H1 (cell line): ENCODE measurements at regions not wholly inside any gene's neighbourhood (a gene's known extent, or its start where the extent isn't known, plus 50 kb on each side); places are given as distances from the start of the nearest gene placed in this dataset.

Experiments used
- CTCF ChIA-PET: fragments of 300-600 bp; sonication (Branson Sonifier 250); formaldehyde crosslinking; loops from one replicate; lab custom pipeline; 2021; ENCODE audit not compliant: partially characterized antibody; lab: Charles Lee
- POLR2A ChIA-PET: fragments of 300-600 bp; sonication (Branson Sonifier 250); formaldehyde crosslinking; loops from one replicate; lab custom pipeline; 2021; ENCODE audit warnings: inconsistent platforms; ENCODE audit not compliant: partially characterized antibody; lab: Charles Lee
- DNase-seq, 2 experiments: peaks; one replicate each; pipeline versions ENCODE4 v3.0.0 to v3.0.0-alpha.2; 2010 to 2022; ENCODE audit warnings: low spot score in 2 of 2, low read depth in 1 of 2, mixed read lengths in 1 of 2
- FAIRE-seq: peaks from 2 replicates; lab custom pipeline; 2011; peaks lifted over from hg19 to GRCh38; lab: Jason Lieb, UNC
- H2AFZ ChIP-seq: 2 replicates; pipeline ENCODE4 v1.8.1; 2012; ENCODE audit warnings: low read length, inconsistent platforms
- H2AK5ac ChIP-seq: 2 replicates; pipeline ENCODE4 v1.6.1; 2013; ENCODE audit warnings: low read depth, low read length
- H2BK120ac ChIP-seq: replicated peaks from 2 replicates; pipeline ENCODE3; 2013; ENCODE audit warnings: low read depth, low read length, inconsistent platforms
- H2BK12ac ChIP-seq: 2 replicates; pipeline ENCODE4 v1.6.1; 2013; ENCODE audit warnings: low read depth, low read length
- H2BK15ac ChIP-seq: 2 replicates; pipeline ENCODE4 v1.6.1; 2013; ENCODE audit warnings: low read length
- H2BK20ac ChIP-seq: 2 replicates; pipeline ENCODE4 v1.6.1; 2013; ENCODE audit warnings: low read length
- H2BK5ac ChIP-seq: 2 replicates; pipeline ENCODE4 v1.6.1; 2013; ENCODE audit warnings: low read depth, low read length
- H3K14ac ChIP-seq: 2 replicates; pipeline ENCODE4 v1.6.1; 2013; ENCODE audit warnings: inconsistent platforms; ENCODE audit not compliant: insufficient read length
- H3K18ac ChIP-seq: 2 replicates; pipeline ENCODE4 v1.6.1; 2013; ENCODE audit warnings: low read length; ENCODE audit errors: extremely low read depth
- H3K23ac ChIP-seq: 2 replicates; pipeline ENCODE4 v1.6.1; 2013; ENCODE audit warnings: inconsistent platforms; ENCODE audit not compliant: insufficient read length
- H3K23me2 ChIP-seq: 2 replicates; pipeline ENCODE4 v1.6.1; 2013; ENCODE audit warnings: low read depth, low read length
- H3K27ac ChIP-seq: 2 replicates; pipeline ENCODE4 v1.6.1; 2011; ENCODE audit warnings: low read depth, low read length, inconsistent platforms
- H3K27me3 ChIP-seq, 4 experiments: replicated peaks in 1 of 4; 1 replicate in 1 of 4; 2 replicates in 3 of 4; pipeline versions ENCODE4 v1.6.1 to v1.8.1; 2011 to 2013; ENCODE audit warnings: low read length in 3 of 4, mild to moderate bottlenecking in 3 of 4, inconsistent platforms in 2 of 4, mixed read lengths in 2 of 4, moderate library complexity in 1 of 4; ENCODE audit not compliant: control insufficient read depth in 3 of 4, insufficient read depth in 3 of 4; ENCODE audit errors: extremely low read depth in 1 of 4
- H3K36me3 ChIP-seq, 4 experiments: 2 replicates each; pipeline versions ENCODE4 v1.6.1 to v1.8.1; 2011 to 2013; ENCODE audit warnings: mild to moderate bottlenecking in 4 of 4, low read length in 3 of 4, moderate library complexity in 2 of 4, control low read depth in 1 of 4, inconsistent platforms in 1 of 4; ENCODE audit not compliant: insufficient read depth in 4 of 4, control insufficient read depth in 2 of 4
- H3K4ac ChIP-seq: replicated peaks from 2 replicates; pipeline ENCODE3; 2013; ENCODE audit warnings: low read length, low read depth, mixed read lengths, inconsistent platforms; ENCODE audit not compliant: insufficient read length
- H3K4me1 ChIP-seq, 4 experiments: replicated peaks in 1 of 4; 1 replicate in 1 of 4; 2 replicates in 3 of 4; pipeline versions ENCODE4 v1.6.1 to v1.8.1; 2011 to 2013; ENCODE audit warnings: low read length in 3 of 4, inconsistent platforms in 2 of 4, mixed read lengths in 1 of 4; ENCODE audit not compliant: insufficient read depth in 4 of 4, control insufficient read depth in 3 of 4
- H3K4me2 ChIP-seq, 2 experiments: 2 replicates each; pipeline versions ENCODE4 v1.6.1 to v1.8.1; 2011 to 2013; ENCODE audit warnings: low read depth in 2 of 2, low read length in 2 of 2, control low read depth in 1 of 2, inconsistent platforms in 1 of 2, mild to moderate bottlenecking in 1 of 2; ENCODE audit not compliant: insufficient read depth in 1 of 2
- H3K4me3 ChIP-seq, 4 experiments: fragments of 200-600, 300-600 bp in 1 of 4; sonication (generic), shearing (Covaris generic), sonication (Bioruptor Twin) in 1 of 4; 2 replicates each; pipeline versions ENCODE4 v1.5.1 to v1.8.1; 2011 to 2016; ENCODE audit warnings: low read length in 4 of 4, low read depth in 3 of 4, control low read depth in 2 of 4, inconsistent platforms in 2 of 4, mild to moderate bottlenecking in 2 of 4, mixed read lengths in 1 of 4, moderate library complexity in 1 of 4; ENCODE audit not compliant: insufficient read depth in 2 of 4; ENCODE audit errors: extremely low read depth in 1 of 4
- H3K56ac ChIP-seq: replicated peaks from 2 replicates; pipeline ENCODE3; 2013; ENCODE audit warnings: low read depth, mild to moderate bottlenecking, mixed read lengths, low read length, inconsistent platforms; ENCODE audit not compliant: insufficient read length
- H3K79me1 ChIP-seq: 2 replicates; pipeline ENCODE4 v1.6.1; 2013; ENCODE audit warnings: low read depth, low read length, control low read depth
- H3K79me2 ChIP-seq, 2 experiments: 2 replicates each; pipeline versions ENCODE4 v1.6.1 to v1.8.1; 2012 to 2013; ENCODE audit warnings: low read length in 2 of 2, mild to moderate bottlenecking in 2 of 2, inconsistent platforms in 1 of 2; ENCODE audit not compliant: insufficient read depth in 2 of 2, control insufficient read depth in 1 of 2
- H3K9ac ChIP-seq, 4 experiments: replicated peaks in 1 of 4; 1 replicate in 1 of 4; 2 replicates in 3 of 4; pipeline versions ENCODE4 v1.6.1 to v1.8.1; 2011 to 2013; ENCODE audit warnings: low read depth in 3 of 4, low read length in 3 of 4, control low read depth in 2 of 4, mild to moderate bottlenecking in 2 of 4, moderate library complexity in 2 of 4, inconsistent platforms in 1 of 4; ENCODE audit errors: extremely low read depth in 1 of 4
- H3K9me3 ChIP-seq, 2 experiments: 2 replicates each; pipeline versions ENCODE4 v1.6.1 to v1.8.1; 2012 to 2013; ENCODE audit warnings: mild to moderate bottlenecking in 2 of 2, moderate library complexity in 2 of 2, control low read depth in 1 of 2, inconsistent platforms in 1 of 2, low read depth in 1 of 2, low read length in 1 of 2, mixed read lengths in 1 of 2; ENCODE audit not compliant: insufficient read depth in 2 of 2
- H4K20me1 ChIP-seq, 2 experiments: replicated peaks in 1 of 2; 2 replicates each; pipeline versions ENCODE3 to v1.8.1; 2011 to 2013; ENCODE audit warnings: inconsistent platforms in 2 of 2, low read length in 2 of 2, mild to moderate bottlenecking in 1 of 2; ENCODE audit not compliant: insufficient read depth in 2 of 2, control insufficient read depth in 1 of 2
- H4K5ac ChIP-seq: 2 replicates; pipeline ENCODE4 v1.6.1; 2013; ENCODE audit warnings: low read length, low read depth, mixed read lengths, inconsistent platforms; ENCODE audit not compliant: insufficient read length
- H4K8ac ChIP-seq: 2 replicates; pipeline ENCODE4 v1.8.0; 2013; ENCODE audit warnings: mild to moderate bottlenecking, moderate library complexity, low read length, inconsistent platforms; ENCODE audit not compliant: insufficient read depth; ENCODE audit errors: extremely low read depth
- H4K91ac ChIP-seq: replicated peaks from 2 replicates; pipeline ENCODE3; 2013; ENCODE audit warnings: low read length, mixed read lengths, inconsistent platforms; ENCODE audit not compliant: insufficient read length
- CBX8 ChIP-seq: fragments of 300-800, 300-1000 bp; sonication (generic); IDR thresholded peaks from 2 replicates; pipeline ENCODE4 v1.7.1; 2016; ENCODE audit warnings: low read depth, low read length, borderline replicate concordance
- HDAC2 ChIP-seq, 2 experiments: fragments of 300-600 bp in 1 of 2; sonication (generic) in 1 of 2; IDR thresholded peaks; 2 replicates each; pipeline ENCODE4 v1.6.1; 2011 to 2012; ENCODE audit warnings: low read depth in 2 of 2, low read length in 2 of 2, mild to moderate bottlenecking in 2 of 2, moderate library complexity in 2 of 2, borderline replicate concordance in 1 of 2, inconsistent platforms in 1 of 2
- KDM1A ChIP-seq: fragments of 200-600, 300-600 bp; sonication (generic); IDR thresholded peaks from 2 replicates; pipeline ENCODE4 v1.7.1; 2016; ENCODE audit warnings: mild to moderate bottlenecking, low read length, borderline replicate concordance
- MAFK ChIP-seq: IDR thresholded peaks from 2 replicates; pipeline ENCODE4 v1.6.1; 2012; ENCODE audit warnings: low read depth, mild to moderate bottlenecking, improper control_type of control experiment, low read length
- NRF1 ChIP-seq: IDR thresholded peaks from 2 replicates; pipeline ENCODE4 v1.6.1; 2011; ENCODE audit warnings: mild to moderate bottlenecking, low read depth, low read length, improper control_type of control experiment
- PHF8 ChIP-seq: fragments of 200-600 bp; sonication (generic); conservative IDR thresholded peaks from 2 replicates; pipeline ENCODE4 v1.7.1; 2012; ENCODE audit warnings: low read depth, mild to moderate bottlenecking, inconsistent platforms, low read length, moderate library complexity
- RAD21 ChIP-seq, 2 experiments: IDR thresholded peaks in 1 of 2; conservative IDR thresholded peaks in 1 of 2; 2 replicates each; pipeline ENCODE4 v1.6.1; 2011; ENCODE audit warnings: low read depth in 2 of 2, low read length in 2 of 2, improper control_type of control experiment in 1 of 2, inconsistent platforms in 1 of 2, mild to moderate bottlenecking in 1 of 2, moderate library complexity in 1 of 2
- RFX5 ChIP-seq: IDR thresholded peaks from 2 replicates; pipeline ENCODE4 v1.6.1; 2011; ENCODE audit warnings: low read depth, low read length, improper control_type of control experiment, borderline replicate concordance
- RNF2 ChIP-seq: fragments of 200-900, 300-1000 bp; sonication (generic); IDR thresholded peaks from 2 replicates; pipeline ENCODE4 v1.7.1; 2016; ENCODE audit warnings: borderline replicate concordance, low read depth, mild to moderate bottlenecking, antibody characterized with exemption, low read length; ENCODE audit not compliant: poor library complexity, severe bottlenecking; ENCODE audit errors: missing control alignments
- SP4 ChIP-seq: IDR thresholded peaks from 2 replicates; pipeline ENCODE4 v1.6.1; 2012; ENCODE audit warnings: low read length, inconsistent platforms
- YY1 ChIP-seq: IDR thresholded peaks from 2 replicates; pipeline ENCODE4 v1.6.1; 2011; ENCODE audit warnings: low read depth, mild to moderate bottlenecking, low read length
- WGBS, 2 experiments: shearing (Covaris generic) in 1 of 2; methylation state at CpG; one replicate each; pipeline versions ENCODE4 v1.1.6 to v1.1.7; 2013 to 2015; ENCODE audit warnings: low lambda C conversion rate in 2 of 2, mixed read lengths in 2 of 2, inconsistent platforms in 1 of 2, low coverage in 1 of 2, missing lambda C conversion rate in 1 of 2; ENCODE audit not compliant: insufficient replicate concordance in 2 of 2, insufficient coverage in 1 of 2, insufficient read length in 1 of 2; ENCODE audit errors: extremely low coverage in 1 of 2, missing lambda C conversion rate in 1 of 2; 5-methylcytosine and 5-hydroxymethylcytosine counted together

GRCh38 chr16:61412562-61412961 is 623.7 kb downstream of the CDH8 start:
- 93% methylated on average over 4 of the region's 4 CpGs; no CpG with 5 or more reads in 1 of the 2 experiments for WGBS, 2 experiments
- no peak for TF ChIP-seq RNF2
- TF ChIP-seq RAD21 (IDR thresholded peaks at IDR 0.05 in 1 of 2, conservative IDR thresholded peaks at IDR 0.05 in 1 of 2; ENCODE audit: low read depth in 2 of 2, low read length in 2 of 2), result no peak
- no peak for TF ChIP-seq NRF1
- no peak for TF ChIP-seq PHF8
- no peak for TF ChIP-seq MAFK
- TF ChIP-seq YY1, result no peak
- TF ChIP-seq RFX5, result no peak
- TF ChIP-seq KDM1A, result no peak
- TF ChIP-seq CBX8, result no peak
- no peak for TF ChIP-seq HDAC2 (IDR thresholded peaks at IDR 0.05; ENCODE audit: borderline replicate concordance in 1 of 2, low read depth in 2 of 2, low read length in 2 of 2)
- TF ChIP-seq SP4, result no peak
- H3K27ac ChIP-seq, result no peak overlapping the region

More at GRCh38 chr16:61412562-61412961, 623.7 kb downstream of the CDH8 start:
- Histone ChIP-seq H3K4me1 (peaks cover 0 to 2% (median 0%) of the 10 kb centered on the region in 4 experiments; a peak in 2 of 7 replicates), H3K27me3 (no peaks in the 10 kb centered on the region), H3K23me2 (no peaks in the 10 kb centered on the region), H2BK120ac (no peak overlapping the region), H3K79me2 (no peaks in the 10 kb centered on the region), H2AK5ac (no peak overlapping the region), H2BK15ac (no peak overlapping the region), H3K18ac (no peak overlapping the region), H2BK5ac (no peak overlapping the region), H3K14ac (no peak overlapping the region), H3K9me3 (no peaks in the 10 kb centered on the region), H3K4me3 (no peak overlapping the region), H2AFZ (no peak overlapping the region), H2BK20ac (no peak overlapping the region), H4K5ac (no peak overlapping the region), H3K23ac (no peak overlapping the region), H3K56ac (no peak overlapping the region), H3K36me3 (no peaks in the 10 kb centered on the region), H4K8ac (no peak overlapping the region), H3K9ac (no peak overlapping the region), H3K4me2 (no peak overlapping the region), H2BK12ac (no peak overlapping the region), H4K91ac (no peak overlapping the region), H3K79me1 (no peaks in the 10 kb centered on the region), H4K20me1 (no peaks in the 10 kb centered on the region), H3K4ac (no peak overlapping the region)
- DNase-seq (no peak), FAIRE-seq (no peak)
- POLR2A ChIA-PET, result no interaction called here
- CTCF ChIA-PET, result no interaction called here
